ENCODE measurements at regions not wholly inside any gene's neighbourhood (a gene's known extent, or its start where the extent isn't known, plus 50 kb on each side); places are given as distances from the start of the nearest gene placed in this dataset.
A peak's percentile ranks its signal among the peaks of the same experiment; 100 is the strongest.

GRCh38 chr13:34312578-34312977 lies 494.6 kb downstream of the RFC3 start:
- no peak for DNase-seq (ENCODE audit: low spot score)

- DNase-seq (ENCODE audit: low spot score) = no peak
Measured at GRCh38 chr13:34320084-34320483, 502.1 kb downstream of the RFC3 start.

DNA sequence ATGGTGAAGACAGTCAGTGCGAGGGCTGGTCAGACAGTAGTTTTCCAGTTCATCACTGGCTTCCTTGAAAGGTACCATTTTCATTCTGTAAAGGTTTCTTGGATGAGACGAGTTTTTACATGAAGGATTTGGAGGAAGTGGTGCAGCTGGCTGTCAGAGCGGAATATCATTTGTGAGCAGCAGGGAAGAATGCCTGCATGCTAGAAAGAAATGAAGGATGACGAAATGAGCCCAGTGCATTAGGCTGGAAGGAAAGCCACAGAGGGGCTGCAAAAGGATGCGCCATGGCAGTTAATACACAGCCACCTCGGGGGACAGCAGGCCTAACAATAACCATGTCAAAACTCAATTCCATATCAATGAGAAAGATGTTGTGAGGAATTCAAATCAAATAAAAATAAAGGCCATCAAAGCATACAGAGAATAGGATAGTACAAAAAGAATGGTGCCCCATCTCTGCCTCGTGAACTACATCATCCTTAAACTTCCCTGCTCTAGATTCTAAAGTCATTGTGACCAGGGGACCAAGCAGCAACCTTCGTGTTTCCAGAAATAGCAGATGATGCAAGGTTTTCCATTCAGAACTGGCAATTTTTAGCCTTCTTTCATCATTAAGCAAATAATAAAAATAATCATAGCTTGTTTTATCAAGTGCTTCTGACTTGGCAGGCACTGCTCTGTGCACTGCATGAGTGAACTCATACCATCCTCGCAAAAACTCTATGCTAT lies 504.2 kb downstream of the RFC3 start:
- no peak for DNase-seq (ENCODE audit: low spot score)

DNA sequence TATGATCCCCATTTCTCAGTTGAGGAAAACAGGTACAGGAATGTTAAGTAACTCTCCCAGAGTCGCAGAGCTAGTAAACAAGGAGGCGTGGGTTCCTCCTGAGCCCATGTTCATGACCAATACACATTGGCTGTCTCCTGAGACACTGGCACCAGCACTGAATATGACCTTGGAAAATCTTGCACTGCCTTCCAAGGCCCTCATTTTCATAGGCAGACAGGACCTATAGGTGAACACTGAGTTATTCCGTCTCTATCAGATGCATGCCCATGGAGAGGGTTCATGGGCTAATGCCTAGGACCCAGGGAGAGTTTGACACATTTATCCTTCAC lies 504.8 kb downstream of the RFC3 start:
- no peak for DNase-seq (ENCODE audit: low spot score)

DNA sequence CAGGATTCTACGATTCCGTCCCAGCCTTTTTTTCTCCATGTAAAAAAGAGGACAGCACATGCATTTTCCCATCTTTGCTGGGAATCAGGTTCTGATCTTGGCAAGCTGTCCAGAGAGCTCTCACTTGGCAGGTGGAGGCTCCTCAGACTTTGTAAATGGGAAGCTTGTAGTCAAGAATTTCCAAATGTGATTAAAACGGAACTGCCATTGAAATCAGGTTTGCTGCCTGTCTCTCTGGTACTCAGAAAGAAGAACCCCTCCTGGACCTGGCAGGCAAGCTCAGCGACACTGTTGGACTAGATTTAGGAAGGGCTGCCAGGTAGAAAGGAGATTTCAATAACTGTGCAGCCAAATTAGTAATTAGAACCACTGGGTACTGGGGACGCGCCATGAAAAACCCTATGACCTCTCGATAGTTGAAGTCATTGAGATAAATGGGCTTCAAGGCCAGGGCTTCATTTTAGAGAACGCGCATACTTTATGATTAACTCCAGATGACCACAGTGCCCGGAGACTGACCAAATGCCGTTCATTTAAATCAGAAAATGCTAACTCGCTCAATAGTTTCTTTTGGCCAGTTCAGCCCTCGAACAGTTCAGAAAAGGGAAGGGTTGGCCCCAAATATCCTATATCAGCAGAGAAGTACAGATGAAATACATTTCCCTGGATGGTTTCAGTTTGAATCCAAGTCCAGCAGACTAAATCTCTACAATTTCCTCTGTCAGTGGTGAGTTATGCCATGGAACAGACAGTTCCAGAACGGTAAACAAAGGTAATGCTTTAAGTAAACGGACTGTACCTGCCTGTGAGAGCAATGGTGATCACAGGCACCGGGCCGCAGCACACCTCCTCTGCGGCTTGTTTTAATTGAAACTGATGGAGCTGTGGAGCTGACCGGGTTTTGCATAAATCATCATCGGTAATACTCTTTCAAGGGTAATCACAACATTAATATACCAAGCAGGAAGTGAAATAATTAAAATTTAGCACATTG lies 517.4 kb downstream of the RFC3 start:
- DNase-seq (ENCODE audit: low spot score) = no peak

- DNase-seq (ENCODE audit: low spot score) = no peak
Measured at GRCh38 chr13:34338102-34338501, 520.2 kb downstream of the RFC3 start.

DNA sequence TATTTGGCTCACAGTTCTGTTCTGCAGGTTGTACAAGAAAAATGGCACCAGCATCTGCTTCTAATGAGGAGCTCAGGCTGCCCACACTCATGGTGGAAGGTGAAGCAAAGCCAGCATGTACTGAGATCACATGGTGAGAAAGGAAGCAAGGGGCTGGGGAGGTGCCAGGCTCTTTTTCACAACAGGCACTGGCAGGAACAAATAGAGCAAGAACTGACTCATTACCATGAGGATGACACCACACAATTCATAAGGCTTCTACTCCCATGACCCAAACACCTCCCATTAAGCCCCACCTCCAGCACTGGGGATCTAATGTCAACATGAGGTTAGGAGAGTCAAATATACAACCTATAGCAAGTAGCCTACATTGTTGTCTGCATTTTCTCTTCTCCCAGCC lies 522.6 kb downstream of the RFC3 start:
- peak; percentile 17 for DNase-seq (ENCODE audit: low spot score)

GRCh38 chr13:34343413-34343940 lies 525.5 kb downstream of the RFC3 start:
- DNase-seq (ENCODE audit: low spot score) = no peak

DNA sequence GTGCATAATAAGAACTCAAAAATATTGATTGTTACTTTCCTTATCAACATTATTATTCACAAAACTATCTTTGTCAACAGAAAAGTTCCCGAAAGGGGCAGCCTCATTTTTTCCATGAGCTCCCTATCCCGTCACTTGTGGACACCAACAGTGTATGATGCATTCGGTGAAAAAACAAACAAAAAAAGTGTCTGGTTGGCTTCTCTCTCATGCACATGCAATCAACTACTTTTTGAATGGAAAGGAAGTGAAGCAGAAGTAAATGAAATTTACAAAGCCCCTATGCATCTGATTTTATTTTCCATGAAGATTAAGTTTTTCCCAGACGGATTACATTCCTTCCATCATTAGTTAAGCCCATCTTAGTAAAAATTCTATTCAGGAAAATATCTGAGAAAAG lies 526.9 kb downstream of the RFC3 start:
- no peak for DNase-seq (ENCODE audit: low spot score)

DNA sequence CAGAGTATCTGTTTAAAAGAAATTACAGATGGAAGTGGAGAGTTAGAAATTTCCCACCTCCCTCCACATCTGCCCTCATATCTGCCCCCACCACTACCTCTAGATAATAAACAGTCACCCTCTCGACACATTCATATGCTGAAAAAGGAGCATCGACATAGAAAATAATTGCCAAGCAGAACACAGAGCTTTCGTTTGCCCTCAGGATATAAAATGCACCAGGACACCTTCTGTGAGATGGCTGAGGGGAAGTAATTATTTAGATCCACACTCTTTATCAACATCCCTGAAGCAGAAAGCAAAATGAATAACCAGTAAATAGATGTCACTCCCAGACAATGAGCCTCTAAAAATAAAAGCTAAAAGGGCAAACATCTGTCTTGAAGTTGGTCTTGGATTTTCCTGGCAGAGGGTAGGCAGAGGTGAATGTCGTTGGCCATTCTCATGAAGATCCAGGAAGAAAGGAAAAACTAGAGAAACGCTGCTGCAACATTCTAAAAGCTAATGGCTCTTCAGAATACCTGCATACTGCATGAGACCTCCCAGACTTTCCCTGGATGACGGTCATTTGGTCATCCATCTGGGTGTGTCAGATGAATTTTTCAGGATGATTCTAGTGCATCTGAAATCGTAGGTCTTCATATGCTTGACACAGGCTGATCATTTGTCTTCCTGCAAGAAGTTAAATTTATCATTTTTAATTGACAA lies 527.5 kb downstream of the RFC3 start:
- no peak for DNase-seq (ENCODE audit: low spot score)

GRCh38 chr13:34346626-34347025 lies 528.7 kb downstream of the RFC3 start:
- DNase-seq (ENCODE audit: low spot score) = peak; percentile 19

DNA sequence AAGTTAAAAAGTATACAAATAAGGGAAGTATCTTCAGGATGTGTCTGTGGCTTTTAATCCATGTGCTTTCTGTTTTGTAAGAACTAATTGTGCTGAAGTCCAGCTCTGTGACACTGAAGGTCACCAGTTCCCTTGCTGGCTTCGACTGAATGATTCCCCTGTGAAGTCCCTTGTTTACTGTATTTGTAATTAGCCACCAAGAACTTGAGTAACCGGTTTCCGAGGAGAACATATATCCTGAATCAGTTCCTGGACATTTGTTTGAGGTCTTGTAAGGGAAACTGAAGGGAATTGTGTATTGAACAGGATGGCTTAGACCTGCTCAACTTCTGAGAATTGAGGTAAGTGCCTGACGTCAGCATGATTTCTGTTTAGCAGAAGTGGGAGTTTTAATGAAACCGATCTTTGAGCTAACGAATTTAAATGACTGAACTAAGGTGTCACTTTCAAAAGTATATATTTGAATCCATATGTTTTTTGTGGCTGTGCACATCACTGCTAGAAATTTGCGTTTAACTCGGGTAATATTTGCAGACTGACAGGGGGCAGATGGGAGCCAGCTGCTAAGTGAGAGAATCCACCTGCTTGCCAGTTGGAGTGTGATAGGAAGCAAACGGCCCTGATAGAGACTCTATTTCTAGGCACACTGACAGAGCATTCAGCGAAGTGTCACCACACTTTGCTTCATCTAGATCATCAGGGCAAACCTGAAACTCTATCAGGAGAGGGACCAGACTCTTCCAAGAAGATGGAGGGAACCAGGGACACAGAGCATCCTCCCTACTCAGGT lies 530.0 kb downstream of the RFC3 start:
- no peak for DNase-seq (ENCODE audit: low spot score)

DNA sequence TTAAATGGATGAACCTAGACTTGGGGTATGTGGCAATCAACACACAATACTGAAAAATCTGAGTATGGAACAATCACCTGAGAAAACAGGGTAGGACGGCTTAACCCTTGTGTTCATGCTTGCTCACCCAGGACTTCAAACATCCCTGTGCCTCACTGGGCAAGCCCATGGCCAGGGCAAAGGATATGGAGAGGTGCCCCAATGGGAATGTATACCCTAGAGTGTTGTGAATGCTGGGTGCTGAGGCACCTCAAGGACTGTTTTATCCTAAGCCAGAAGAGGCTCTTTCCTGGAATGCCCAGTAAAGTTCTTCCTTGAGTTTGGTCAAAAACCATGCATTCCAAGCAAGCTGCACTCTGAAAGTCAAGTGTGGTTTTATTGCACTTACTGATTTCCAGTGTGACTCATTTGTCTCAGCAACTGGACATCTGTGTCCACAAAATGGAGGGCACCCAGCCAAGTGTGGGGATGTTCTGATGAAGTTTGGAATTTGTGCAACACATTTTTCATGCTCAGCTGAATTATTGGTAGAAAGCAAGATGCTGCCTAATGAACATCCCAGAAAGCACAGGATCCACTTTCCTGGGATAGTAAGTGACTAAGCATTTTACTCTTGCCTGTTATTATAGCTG lies 531.3 kb downstream of the RFC3 start:
- peak; percentile 91 for DNase-seq (ENCODE audit: low spot score)

GRCh38 chr13:34350671-34351070 lies 532.7 kb downstream of the RFC3 start:
- no peak for DNase-seq (ENCODE audit: low spot score)

GRCh38 chr13:34351134-34351533 lies 533.2 kb downstream of the RFC3 start:
- no peak for DNase-seq (ENCODE audit: low spot score)

- DNase-seq (ENCODE audit: low spot score) = no peak
Measured at GRCh38 chr13:34352958-34353357, 535.0 kb downstream of the RFC3 start.

DNA sequence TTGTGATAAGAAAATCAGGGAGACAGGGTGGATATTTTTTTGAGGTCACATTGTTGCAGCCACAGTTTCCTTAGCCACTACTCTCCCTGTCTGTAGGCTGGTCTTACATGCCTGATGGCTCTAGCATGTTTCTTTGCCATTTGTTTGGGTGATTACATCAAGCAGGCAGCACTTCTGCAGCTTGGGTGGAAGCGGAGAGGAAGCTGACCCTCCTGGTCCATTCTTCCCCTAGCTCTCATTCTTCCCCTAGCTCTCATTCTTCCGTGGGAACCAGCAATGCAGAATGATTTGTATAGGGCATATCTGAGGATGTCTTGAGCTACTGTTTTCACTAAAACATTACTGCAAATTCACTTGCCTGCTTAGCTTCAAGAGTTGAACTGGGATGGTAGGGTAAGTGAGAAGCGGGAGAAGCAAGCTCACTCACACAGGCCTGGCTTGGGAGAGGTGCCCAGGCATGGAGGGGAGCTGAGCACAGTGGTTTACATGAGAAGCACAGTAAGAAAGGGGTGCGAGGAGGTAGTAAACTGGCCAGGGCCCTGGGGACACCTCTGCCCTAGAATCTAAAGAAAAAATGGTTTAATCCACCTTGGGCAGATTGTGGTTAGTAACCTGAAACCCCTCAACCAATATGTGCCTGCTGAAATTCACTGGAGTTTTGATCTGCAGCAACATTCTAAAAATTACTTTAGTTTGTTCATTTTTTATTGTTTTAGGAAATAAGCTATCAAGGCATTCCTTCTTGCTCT lies 538.9 kb downstream of the RFC3 start:
- DNase-seq (ENCODE audit: low spot score) = no peak

GRCh38 chr13:34357435-34358232 lies 539.7 kb downstream of the RFC3 start:
- peak; percentile 75 for DNase-seq (ENCODE audit: low spot score)

DNA sequence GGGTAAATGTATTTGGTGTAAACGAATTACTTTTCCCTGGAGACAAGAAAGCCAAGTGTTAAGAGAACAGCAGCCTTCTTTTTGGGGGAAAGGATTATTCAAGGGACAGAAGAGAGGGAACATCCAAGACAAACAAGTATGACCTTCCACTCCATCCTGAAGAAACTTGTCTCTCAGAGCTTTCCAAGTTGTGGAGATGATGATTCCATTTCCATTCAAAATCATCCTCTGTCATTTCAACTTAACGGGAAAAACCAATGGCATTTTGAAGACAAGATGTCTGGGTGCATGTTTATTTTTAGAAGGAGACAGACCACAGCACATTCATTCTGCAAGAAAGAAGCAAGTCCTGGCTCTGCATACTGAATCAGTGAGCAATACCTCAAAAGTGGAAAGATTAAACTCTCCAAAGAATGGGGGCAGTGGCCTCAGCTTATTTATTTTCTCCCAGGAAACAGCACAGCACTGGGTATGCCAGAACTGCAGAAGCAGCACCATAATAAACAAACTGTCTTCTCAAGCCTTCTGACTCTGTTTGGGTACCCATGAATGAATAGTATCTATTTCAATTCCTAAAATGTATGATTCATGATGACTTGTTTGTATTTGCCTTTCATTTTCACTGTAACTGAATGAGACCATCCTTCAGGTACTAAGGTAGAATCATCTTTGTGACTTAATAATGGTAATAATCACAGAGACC lies 541.0 kb downstream of the RFC3 start:
- peak; percentile 71 for DNase-seq (ENCODE audit: low spot score)
